GM12874 (cell line): ENCODE measurements at regions not wholly inside any gene's neighbourhood (a gene's known extent, or its start where the extent isn't known, plus 50 kb on each side); places are given as distances from the start of the nearest gene placed in this dataset.

Experiments
- TF ChIP-seq, protein P1 (sequence below): IDR thresholded peaks from 2 replicates; pipeline ENCODE4 v1.5.1; 2011; ENCODE audit warnings: low read depth, mild to moderate bottlenecking, control low read depth, low read length, moderate library complexity; ENCODE audit not compliant: insufficient read depth

DNA sequence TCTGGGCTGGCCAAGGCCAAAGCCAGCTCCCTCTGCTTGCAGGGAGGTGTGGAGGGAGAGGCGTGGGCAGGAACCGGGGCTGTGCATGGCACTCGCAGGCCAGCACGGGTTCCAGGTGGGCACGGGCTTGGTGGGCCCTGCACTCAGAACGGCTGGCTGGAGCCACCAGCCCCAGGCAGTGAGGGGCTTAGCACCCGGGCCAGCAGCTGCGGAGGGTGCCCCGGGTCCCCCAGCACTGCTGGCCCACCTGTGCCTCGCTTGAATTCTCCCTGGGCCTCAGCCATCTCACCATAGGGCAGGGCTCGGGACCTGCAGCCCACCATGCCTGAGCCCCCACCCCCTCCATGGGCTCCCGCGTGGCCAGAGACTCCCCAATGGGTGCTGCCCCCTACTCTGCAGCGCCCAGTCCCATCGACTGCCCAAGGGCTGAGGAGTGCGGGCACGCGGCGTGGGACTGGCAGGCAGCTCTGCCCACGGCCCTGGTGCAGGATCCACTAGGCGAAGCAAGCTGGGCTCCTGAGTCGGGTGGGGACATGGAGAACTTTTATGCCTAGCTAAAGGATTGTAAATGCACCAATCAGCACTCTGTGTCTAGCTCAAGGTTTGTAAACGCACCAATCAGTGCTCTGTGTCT is 193.9 kb downstream of the LARP7 start:
- TF ChIP-seq, protein P1, sequence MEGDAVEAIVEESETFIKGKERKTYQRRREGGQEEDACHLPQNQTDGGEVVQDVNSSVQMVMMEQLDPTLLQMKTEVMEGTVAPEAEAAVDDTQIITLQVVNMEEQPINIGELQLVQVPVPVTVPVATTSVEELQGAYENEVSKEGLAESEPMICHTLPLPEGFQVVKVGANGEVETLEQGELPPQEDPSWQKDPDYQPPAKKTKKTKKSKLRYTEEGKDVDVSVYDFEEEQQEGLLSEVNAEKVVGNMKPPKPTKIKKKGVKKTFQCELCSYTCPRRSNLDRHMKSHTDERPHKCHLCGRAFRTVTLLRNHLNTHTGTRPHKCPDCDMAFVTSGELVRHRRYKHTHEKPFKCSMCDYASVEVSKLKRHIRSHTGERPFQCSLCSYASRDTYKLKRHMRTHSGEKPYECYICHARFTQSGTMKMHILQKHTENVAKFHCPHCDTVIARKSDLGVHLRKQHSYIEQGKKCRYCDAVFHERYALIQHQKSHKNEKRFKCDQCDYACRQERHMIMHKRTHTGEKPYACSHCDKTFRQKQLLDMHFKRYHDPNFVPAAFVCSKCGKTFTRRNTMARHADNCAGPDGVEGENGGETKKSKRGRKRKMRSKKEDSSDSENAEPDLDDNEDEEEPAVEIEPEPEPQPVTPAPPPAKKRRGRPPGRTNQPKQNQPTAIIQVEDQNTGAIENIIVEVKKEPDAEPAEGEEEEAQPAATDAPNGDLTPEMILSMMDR, result no peak

DNA sequence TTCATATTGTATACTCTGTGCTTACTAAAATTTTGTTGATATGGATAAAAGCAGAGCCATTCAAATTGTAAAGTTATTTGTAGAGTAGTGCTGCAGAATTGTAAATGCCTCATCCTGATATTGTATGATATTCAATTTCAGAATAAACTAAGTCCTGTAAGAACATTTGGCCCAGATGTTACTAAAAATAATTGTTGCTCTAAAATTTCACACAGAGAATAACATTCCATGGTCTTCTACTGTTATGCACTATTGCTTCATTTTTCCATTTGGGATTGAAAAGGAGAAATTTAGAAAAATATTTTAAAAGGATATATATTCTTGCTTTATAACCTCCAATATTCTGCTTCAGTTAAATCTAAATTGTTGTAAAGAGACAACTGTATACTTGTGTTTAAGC is 195.6 kb downstream of the LARP7 start:
- TF ChIP-seq, protein P1, result no peak

DNA sequence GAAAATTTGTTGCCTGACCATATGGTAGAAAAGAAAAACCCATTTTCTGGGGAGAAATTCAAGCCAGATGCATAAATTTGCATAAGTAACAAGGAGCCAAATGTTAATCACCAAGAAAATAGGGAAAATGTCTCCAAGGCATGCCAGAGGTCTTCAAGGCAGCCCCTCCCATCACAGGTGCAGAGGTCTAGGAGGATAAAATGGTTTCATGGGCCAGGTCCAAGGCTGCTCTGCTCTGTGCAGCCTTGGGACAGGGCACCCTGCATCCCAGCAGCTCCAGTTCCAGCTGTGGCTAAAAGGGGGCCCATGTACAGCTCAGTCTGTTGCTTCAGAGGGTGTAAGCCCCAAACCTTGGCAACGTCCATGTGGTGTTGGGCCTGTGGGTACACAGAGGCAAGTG is 200.0 kb downstream of the LARP7 start:
- TF ChIP-seq, protein P1, result no peak

DNA sequence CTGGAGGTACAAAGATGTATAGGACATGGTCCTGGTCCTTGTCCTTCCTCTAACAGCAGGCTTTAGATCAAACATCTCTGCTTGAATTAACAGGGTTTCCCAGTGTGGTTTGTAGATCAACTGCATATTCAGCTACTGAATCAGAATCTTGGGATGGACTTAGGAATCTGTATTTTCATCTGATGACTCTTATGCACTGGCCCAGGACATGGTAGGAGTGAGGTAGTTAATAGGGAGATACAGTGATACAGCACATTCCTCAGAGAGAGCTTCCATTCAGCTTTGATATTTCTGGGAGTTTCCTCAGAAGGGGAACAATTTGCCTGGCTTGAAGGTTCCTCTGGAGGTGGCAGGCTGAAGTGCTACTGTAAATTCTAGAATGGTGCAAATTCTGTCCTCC is 203.1 kb downstream of the LARP7 start:
- TF ChIP-seq, protein P1, result no peak

DNA sequence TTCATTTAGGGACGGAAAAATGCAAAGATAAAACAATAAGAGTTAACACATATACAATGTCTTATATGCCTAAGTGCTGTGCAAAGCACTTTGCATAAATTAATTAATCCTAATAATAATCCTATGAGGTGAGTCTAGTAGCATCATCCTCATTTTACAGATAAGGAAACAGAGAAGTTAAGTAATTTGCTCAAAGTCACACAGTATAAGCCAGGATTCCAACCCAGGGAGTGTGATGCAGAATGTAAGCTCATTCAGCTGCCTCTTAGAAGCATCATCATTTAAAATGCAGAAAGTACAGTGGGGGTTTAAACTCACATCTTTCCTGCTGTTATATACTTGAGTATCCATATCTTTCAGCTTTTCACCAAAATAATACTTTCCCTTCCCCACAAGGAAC is 203.7 kb downstream of the LARP7 start:
- TF ChIP-seq, protein P1, result no peak

DNA sequence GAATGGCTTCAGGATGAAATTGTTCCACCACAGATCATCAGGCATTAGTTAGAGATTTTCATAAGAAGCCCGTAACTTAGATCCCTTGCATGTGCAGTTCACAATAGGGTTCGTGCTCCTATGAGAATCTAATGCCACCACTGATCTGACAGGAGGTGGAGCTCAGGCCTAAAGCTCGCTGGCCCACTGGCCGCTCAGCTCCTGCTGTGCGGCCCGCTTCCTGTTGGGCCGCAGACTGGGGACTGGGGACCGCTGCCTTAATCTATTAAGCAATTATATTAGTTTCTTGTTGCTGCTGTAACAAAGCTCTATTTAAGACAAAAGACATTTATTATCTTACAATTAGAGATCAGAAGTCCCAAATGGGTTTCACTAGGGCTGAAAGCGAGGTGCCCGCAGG is 205.6 kb downstream of the LARP7 start:
- TF ChIP-seq, protein P1, result no peak

DNA sequence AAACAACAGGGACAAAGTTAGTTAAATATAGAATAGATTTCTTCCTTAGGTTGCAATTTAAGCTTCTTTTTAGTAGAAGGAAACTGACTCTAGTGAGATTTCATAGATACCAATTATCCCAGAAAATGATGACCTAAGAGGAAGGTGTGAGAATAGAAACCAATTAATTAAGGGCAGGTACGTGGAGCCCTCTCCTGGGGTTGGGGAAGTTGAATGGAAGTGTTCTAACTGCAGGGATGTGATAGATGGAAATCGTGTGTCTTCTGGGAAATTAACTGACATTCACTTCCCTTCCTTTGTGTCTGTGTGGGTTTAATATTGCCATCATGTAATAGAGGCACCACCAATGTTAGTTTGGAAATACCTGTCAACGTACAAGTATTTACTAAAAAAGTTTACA is 204.1 kb upstream of the ANK2 start:
- TF ChIP-seq, protein P1, result no peak
